Endothelial cell of umbilical vein (primary cell): ENCODE measurements at regions not wholly inside any gene's neighbourhood (a gene's known extent, or its start where the extent isn't known, plus 50 kb on each side); places are given as distances from the start of the nearest gene placed in this dataset.

ENCODE experiments used
- BruUV-seq: library from RNA; stranded (reverse); fragments of 400-500 nt; replicated peaks from 2 replicates; lab custom pipeline; 2021; lab: Mats Ljungman, UMichigan
- CTCF ChIA-PET: fragments of 300-600, 350-600 bp; sonication (Branson Sonifier 250); formaldehyde crosslinking; loops from one replicate; lab custom pipeline; 2021; ENCODE audit warnings: antibody characterized with exemption, inconsistent platforms; lab: Charles Lee
- POLR2A ChIA-PET: fragments of 300-600, 350-600 bp; sonication (Branson Sonifier 250); formaldehyde crosslinking; loops from one replicate; lab custom pipeline; 2021; ENCODE audit warnings: antibody characterized with exemption, inconsistent platforms; lab: Charles Lee
- DNase-seq: peaks from one replicate; pipeline ENCODE4 v3.0.0-alpha.2; 2011; ENCODE audit warnings: low read depth, low spot score
- FAIRE-seq: peaks from 2 replicates; lab custom pipeline; 2011; peaks lifted over from hg19 to GRCh38; lab: Jason Lieb, UNC
- H2AFZ ChIP-seq: 2 replicates; pipeline ENCODE4 v1.6.0; 2012; ENCODE audit warnings: low read depth, low read length, control low read depth, inconsistent platforms
- H3K27ac ChIP-seq: 2 replicates; pipeline ENCODE4 v1.5.1; 2011; ENCODE audit warnings: low read depth, mild to moderate bottlenecking, control low read depth, low read length, moderate library complexity; ENCODE audit not compliant: insufficient read depth
- H3K27me3 ChIP-seq, 2 experiments: 2 replicates each; pipeline versions ENCODE4 v1.6.0 to v1.6.1; 2011; ENCODE audit warnings: low read length in 2 of 2, mixed read lengths in 1 of 2; ENCODE audit not compliant: control insufficient read depth in 2 of 2, insufficient read depth in 2 of 2
- H3K36me3 ChIP-seq, 2 experiments: 2 replicates in 1 of 2; 3 replicates in 1 of 2; pipeline ENCODE4 v1.5.1; 2011; ENCODE audit warnings: low read length in 2 of 2, mild to moderate bottlenecking in 1 of 2, moderate library complexity in 1 of 2; ENCODE audit not compliant: control insufficient read depth in 2 of 2, insufficient read depth in 2 of 2; ENCODE audit errors: extremely low read depth in 1 of 2
- H3K4me1 ChIP-seq: 3 replicates; pipeline ENCODE4 v1.5.1; 2011; ENCODE audit warnings: mild to moderate bottlenecking, low read length; ENCODE audit not compliant: control insufficient read depth, insufficient read depth; ENCODE audit errors: extremely low read depth
- H3K4me2 ChIP-seq: 2 replicates; pipeline ENCODE4 v1.6.1; 2011; ENCODE audit warnings: low read length, control low read depth, mixed read lengths; ENCODE audit not compliant: insufficient read depth
- H3K4me3 ChIP-seq, 3 experiments: fragments of 200-600 bp in 1 of 3; sonication (generic), shearing (Covaris generic) in 1 of 3; replicated peaks in 1 of 3; 2 replicates each; pipeline ENCODE4 v1.5.1; 2011 to 2016; ENCODE audit warnings: control low read depth in 3 of 3, low read length in 3 of 3, mild to moderate bottlenecking in 2 of 3, inconsistent platforms in 1 of 3, low read depth in 1 of 3, moderate library complexity in 1 of 3; ENCODE audit not compliant: insufficient read depth in 1 of 3
- H3K79me2 ChIP-seq: 2 replicates; pipeline ENCODE4 v1.6.0; 2012; ENCODE audit warnings: low read length, inconsistent platforms; ENCODE audit not compliant: control insufficient read depth, insufficient read depth
- H3K9ac ChIP-seq: replicated peaks from 2 replicates; pipeline ENCODE3; 2011; ENCODE audit warnings: low read length, control low read depth; ENCODE audit not compliant: insufficient read depth; ENCODE audit errors: extremely low read depth
- H3K9me1 ChIP-seq: replicated peaks from 3 replicates; pipeline ENCODE4 v1.6.0; 2011; ENCODE audit warnings: mild to moderate bottlenecking, low read length; ENCODE audit not compliant: control insufficient read depth, insufficient read depth; ENCODE audit errors: extremely low read depth
- H3K9me3 ChIP-seq: replicated peaks from 2 replicates; pipeline ENCODE4 v1.5.1; 2012; ENCODE audit warnings: low read length, inconsistent platforms; ENCODE audit not compliant: control insufficient read depth, insufficient read depth
- H4K20me1 ChIP-seq: replicated peaks from 2 replicates; pipeline ENCODE3; 2011; ENCODE audit warnings: mild to moderate bottlenecking, low read length; ENCODE audit not compliant: control insufficient read depth, insufficient read depth; ENCODE audit errors: extremely low read depth
- EZH2 ChIP-seq: IDR thresholded peaks from 2 replicates; pipeline ENCODE4 v1.6.1; 2012; ENCODE audit warnings: borderline replicate concordance, low read depth, mild to moderate bottlenecking, moderate library complexity, low read length, inconsistent platforms; ENCODE audit not compliant: severe bottlenecking
- FOS ChIP-seq: IDR thresholded peaks from 2 replicates; pipeline ENCODE4 v1.6.1; 2011; ENCODE audit warnings: mild to moderate bottlenecking, low read length, moderate library complexity, borderline replicate concordance; ENCODE audit not compliant: insufficient read depth
- GATA2 ChIP-seq: IDR thresholded peaks from 2 replicates; pipeline ENCODE4 v1.7.0; 2011; ENCODE audit warnings: low read depth, mild to moderate bottlenecking, moderate library complexity, mixed read lengths, low read length; ENCODE audit not compliant: insufficient read length, insufficient read depth
- JUN ChIP-seq: IDR thresholded peaks from 2 replicates; pipeline ENCODE4 v1.6.1; 2011; ENCODE audit warnings: borderline replicate concordance, low read depth; ENCODE audit not compliant: insufficient read length, insufficient read depth
- MYC ChIP-seq: IDR thresholded peaks from one replicate; pipeline ENCODE4 v1.6.1; 2011; ENCODE audit warnings: mild to moderate bottlenecking, low read depth, low read length
- POLR2A ChIP-seq: IDR thresholded peaks from 2 replicates; pipeline ENCODE4 v1.6.1; 2012; ENCODE audit warnings: low read depth, mild to moderate bottlenecking, control low read depth, low read length
- POLR2AphosphoS5 ChIP-seq: IDR thresholded peaks from 2 replicates; pipeline ENCODE4 v1.6.1; 2012; ENCODE audit warnings: low read depth, mild to moderate bottlenecking, control low read depth, low read length, moderate library complexity; ENCODE audit not compliant: insufficient read depth
- dilution Hi-C: fragments of 300-500 bp; cut with MboI; formaldehyde crosslinking; loops from one replicate; pipeline ENCODE4 v1.15.0; 2019; ENCODE audit warnings: low sequenced_read_pairs; ENCODE audit not compliant: extremely low pct_ligation_motif_present
- intact Hi-C: fragments of 100-400 bp; cut with micrococcal nuclease; formaldehyde crosslinking; loops from one replicate; pipeline ENCODE4 v1.10.0; 2022
- TF ChIP-seq, protein P1 (sequence below): IDR thresholded peaks from 2 replicates; pipeline ENCODE4 v1.6.1; 2011; ENCODE audit not compliant: insufficient read depth, insufficient read length
- TF ChIP-seq, protein P2 (sequence below), 2 donors: IDR thresholded peaks; 1 replicate in 1 of 2; 2 replicates in 1 of 2; pipeline ENCODE4 v1.5.1; 2011; ENCODE audit warnings: low read length in 2 of 2, mild to moderate bottlenecking in 2 of 2, moderate library complexity in 2 of 2, control low read depth in 1 of 2, inconsistent platforms in 1 of 2, low read depth in 1 of 2; ENCODE audit not compliant: insufficient read depth in 1 of 2; ENCODE audit errors: extremely low read depth in 1 of 2

DNA sequence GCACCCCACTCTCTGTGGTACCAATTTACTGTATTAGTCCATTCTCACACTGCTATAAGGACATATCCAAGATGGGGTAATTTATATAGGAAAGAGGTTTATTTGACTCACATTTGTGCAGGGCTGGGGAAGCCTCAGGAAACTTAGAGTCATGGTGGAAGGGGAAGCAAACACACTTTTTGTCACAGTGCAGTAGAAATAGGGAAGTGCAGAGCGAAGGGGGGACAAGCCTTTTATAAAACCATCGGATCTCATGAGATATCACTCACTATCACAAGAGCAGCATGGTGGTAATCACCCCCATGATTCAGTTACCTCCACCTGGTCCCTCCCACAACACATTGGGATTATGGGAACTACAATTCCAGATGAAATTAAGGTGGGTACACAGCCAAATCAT, 766.9 kb upstream of the PCDH10 start:
- CTCF ChIA-PET = no interaction called here
- no TSS peak for BruUV-seq
- Histone ChIP-seq H3K9me1 (no peaks in the 10 kb centered on the region), H3K36me3 (no peaks in the 10 kb centered on the region), H3K9ac (no peak overlapping the region), H3K4me1 (no peaks in the 10 kb centered on the region), H4K20me1 (no peaks in the 10 kb centered on the region), H3K4me2 (no peak overlapping the region), H2AFZ (no peak overlapping the region), H3K27me3 (no peaks in the 10 kb centered on the region), H3K27ac (no peak overlapping the region), H3K79me2 (no peaks in the 10 kb centered on the region), H3K4me3 (no peak overlapping the region), H3K9me3 (no peaks in the 10 kb centered on the region)
- POLR2A ChIA-PET = no interaction called here
- FAIRE-seq = no peak
- no peak for TF ChIP-seq MYC
- TF ChIP-seq POLR2AphosphoS5 = no peak
- TF ChIP-seq, protein P1, sequence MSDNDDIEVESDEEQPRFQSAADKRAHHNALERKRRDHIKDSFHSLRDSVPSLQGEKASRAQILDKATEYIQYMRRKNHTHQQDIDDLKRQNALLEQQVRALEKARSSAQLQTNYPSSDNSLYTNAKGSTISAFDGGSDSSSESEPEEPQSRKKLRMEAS = no peak
- TF ChIP-seq POLR2A = no peak
- TF ChIP-seq GATA2 = no peak
- no peak for TF ChIP-seq JUN
- TF ChIP-seq EZH2 = no peak
- TF ChIP-seq FOS = no peak
- TF ChIP-seq, protein P2, sequence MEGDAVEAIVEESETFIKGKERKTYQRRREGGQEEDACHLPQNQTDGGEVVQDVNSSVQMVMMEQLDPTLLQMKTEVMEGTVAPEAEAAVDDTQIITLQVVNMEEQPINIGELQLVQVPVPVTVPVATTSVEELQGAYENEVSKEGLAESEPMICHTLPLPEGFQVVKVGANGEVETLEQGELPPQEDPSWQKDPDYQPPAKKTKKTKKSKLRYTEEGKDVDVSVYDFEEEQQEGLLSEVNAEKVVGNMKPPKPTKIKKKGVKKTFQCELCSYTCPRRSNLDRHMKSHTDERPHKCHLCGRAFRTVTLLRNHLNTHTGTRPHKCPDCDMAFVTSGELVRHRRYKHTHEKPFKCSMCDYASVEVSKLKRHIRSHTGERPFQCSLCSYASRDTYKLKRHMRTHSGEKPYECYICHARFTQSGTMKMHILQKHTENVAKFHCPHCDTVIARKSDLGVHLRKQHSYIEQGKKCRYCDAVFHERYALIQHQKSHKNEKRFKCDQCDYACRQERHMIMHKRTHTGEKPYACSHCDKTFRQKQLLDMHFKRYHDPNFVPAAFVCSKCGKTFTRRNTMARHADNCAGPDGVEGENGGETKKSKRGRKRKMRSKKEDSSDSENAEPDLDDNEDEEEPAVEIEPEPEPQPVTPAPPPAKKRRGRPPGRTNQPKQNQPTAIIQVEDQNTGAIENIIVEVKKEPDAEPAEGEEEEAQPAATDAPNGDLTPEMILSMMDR (IDR thresholded peaks at IDR 0.05; ENCODE audit: extremely low read depth in 1 of 2, insufficient read depth in 1 of 2, low read depth in 1 of 2, low read length in 2 of 2) = no peak
- dilution Hi-C loops = no loop called here
- DNase-seq = no peak
- intact Hi-C loops = no loop called here
